ENCODE measurements at regions not wholly inside any gene's neighbourhood (a gene's known extent, or its start where the extent isn't known, plus 50 kb on each side); places are given as distances from the start of the nearest gene placed in this dataset.

DNA sequence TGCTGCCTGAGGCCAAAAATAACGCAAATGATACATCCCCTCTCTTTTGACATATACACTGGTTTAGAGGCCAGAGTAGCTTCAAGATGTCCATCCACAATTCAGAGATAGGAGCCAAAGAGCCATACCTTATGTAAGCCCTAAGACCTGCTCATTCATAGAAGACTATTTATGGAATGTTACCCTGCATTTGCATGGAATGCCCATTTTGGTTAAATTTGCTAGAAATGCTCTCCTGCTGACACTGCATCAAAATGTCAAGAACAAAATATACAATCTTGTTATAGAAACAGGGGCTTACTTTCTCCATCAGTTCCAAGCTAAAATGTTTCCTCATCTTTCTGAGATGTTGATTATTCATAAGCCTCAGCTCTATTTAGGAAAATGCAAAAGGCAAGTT is 183.3 kb upstream of the CDKN3 start:
- no peak for DNase-seq

DNA sequence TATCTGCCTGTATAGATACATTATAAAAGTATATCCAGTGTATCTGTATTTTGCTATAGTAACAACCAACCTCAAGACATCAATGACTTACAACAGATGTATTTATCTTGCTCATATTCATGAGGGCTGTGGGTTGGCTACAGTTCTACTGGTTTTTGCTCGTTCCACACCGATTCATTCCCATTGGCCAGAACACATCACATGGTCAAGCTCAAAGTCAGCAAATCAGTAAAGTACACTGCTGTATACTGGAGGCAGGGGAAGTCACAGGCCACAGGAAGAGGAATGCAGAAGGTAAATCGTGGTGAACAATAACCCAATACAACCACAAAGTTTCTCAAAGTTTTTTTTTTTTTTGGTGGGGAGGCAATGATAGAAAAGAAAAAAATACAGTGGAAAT is 180.0 kb upstream of the CDKN3 start:
- no peak for DNase-seq

DNA sequence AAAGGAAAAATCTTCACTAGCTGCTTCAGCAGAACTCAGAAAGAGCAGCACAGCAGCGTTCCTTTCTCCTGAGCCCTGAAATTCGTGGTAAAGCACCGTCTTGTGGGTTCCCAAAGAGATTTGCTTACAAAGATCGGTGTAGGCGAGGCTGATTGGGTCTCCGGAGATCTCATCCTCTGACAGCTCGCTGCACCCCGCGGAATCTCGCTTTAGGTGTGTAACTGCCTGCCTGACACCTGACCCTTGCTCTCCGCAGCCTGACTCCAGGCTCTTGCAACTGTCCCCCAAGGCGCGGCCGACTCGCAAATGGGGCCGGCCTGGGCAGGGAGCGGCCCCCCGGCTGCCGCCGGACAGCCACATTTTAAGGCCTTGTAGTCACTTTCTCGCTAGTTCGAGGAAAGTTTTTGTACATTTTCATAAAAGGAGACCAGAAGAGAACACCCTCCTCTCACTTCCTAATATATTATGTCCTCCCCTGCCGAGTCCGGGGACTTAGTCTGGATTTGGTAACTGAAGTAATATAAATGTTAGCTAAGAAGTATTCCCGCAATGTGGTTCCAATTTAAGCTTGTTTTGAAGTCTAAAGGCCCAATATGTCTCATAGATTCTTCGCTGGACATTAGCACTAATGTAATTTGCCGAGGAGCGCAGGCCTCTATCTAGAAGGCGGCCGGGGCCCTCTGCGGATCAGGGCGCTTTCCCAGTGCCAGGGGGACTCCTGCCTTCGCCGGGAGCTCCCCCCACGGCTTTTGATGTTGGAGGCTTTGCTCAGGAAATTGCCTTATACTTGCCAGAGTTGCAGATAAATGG is 177.3 kb upstream of the CDKN3 start:
- DNase-seq = no peak

DNA sequence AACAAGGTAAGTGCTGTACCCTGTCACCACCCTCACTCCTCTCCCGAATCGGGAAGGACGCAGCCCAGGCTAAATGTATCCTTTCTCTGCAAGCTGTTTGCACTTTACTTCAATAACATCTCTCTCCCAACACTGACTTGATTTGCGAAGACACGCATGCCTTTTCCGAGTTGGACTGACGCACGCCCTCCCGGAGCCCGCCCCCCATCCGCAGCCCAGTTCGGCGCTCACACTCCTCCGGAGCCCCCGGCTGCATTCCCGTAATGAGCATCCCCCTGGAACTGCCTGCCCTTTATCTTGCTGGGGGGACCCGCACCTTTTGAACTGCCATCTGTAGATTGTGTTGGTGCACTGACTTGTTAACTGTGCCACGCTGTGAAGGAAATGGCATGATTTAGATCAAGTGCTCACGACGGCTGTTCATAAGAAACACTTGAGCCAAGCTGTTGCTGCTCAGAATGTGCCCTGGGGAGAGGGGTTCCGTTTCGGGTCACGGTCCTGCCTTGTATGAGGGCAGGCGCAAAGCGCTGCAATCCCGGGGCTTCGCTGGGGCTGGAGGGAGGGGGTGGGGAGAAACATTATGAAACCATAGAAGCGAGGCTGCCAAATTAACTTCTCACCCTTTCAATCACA is 176.6 kb upstream of the CDKN3 start:
- no peak for DNase-seq

DNA sequence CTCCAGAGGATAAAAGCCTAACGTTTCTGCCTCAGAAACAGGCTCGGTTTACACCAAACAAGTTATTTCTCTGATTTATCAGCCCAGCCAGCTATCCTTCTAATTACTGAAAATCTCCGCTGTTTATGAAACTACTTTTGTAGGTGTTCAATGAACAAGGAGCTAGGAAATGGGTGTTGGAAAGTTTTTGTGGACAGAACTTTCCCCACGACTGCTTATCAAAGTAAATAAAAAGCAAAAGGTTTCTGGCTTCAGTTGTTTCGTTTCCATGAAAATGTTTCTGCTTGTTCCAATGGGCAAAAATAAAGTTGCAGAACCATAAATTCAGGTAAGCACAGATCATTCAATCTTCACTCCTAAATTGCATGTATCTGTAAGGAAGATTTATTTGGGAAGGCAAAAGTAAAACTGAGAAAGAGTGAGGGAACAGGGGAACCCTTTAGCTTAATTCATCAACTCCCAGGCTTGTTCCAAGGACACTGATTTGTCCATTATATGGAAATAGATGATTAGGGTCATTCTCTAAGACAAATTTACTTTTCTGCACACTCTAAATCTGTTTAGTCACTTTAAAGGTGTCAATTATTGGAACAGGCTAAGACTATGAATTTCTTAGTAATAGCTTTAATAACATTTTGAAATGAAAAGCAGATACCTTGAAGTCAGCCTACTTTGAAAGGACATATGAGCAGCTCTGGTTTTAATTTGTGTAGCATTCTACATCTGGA is 175.9 kb upstream of the CDKN3 start:
- DNase-seq = no peak

DNA sequence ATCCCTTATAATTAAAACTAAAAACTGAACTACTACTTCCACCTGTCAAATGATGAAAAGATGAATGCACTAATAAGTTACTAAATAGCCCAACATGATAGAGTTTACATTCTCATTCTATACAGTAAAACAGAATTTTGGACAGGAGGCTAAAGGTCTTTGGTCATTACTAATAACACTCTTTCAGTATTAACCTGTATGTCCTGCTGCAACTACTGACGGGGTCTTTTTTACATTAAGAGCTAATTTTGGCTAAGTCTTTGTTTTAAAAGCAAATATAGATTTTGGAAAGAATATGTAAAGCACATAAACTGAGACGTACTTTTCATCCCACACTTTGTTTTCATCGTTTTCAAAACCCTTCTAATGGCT is 175.4 kb upstream of the CDKN3 start:
- no peak for DNase-seq

DNA sequence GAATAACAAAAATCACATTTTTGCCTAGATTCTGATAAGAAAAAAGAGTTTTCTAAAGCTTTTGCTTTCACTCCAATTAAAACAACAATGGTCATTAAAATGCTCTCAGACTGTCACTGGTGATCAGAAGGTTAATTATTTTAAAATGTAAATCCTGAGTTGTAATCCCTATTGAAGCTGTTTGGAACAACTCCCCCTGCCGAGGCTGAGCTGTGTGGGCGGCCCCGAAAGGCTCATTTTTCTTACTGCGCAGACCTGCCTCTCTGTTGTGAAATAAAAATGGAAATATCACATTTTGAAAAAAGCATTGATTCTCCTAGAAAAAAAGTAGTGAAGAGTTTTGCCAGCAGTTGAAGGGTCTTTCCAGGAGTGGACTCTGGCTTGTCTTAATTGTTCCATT is 174.8 kb upstream of the CDKN3 start:
- DNase-seq = no peak

DNA sequence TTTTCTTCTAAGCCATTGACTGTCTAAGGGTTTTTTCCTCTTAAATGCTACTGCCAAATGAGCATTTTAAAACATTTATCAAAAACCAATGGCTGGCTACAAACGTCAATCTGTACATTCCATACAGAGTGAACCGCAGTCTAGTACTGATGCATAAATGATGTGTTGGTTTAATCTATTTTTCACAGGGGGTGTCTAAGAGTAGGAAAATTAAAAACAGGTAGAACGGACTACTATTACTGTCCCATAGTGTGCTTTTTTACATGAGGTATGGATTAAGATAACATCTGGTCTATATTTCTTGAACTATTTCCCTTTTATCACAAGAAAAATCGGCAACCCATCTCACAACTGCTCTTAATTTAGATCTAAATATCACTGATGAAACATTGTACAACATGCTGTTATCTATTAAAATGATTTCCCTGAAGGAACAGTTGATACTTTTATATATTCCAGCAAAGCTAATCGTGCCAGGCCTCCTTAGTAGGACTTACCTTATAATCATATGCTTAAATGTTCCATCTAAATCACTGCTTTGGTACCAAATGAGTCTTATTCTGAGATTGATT is 172.9 kb upstream of the CDKN3 start:
- DNase-seq = no peak

DNA sequence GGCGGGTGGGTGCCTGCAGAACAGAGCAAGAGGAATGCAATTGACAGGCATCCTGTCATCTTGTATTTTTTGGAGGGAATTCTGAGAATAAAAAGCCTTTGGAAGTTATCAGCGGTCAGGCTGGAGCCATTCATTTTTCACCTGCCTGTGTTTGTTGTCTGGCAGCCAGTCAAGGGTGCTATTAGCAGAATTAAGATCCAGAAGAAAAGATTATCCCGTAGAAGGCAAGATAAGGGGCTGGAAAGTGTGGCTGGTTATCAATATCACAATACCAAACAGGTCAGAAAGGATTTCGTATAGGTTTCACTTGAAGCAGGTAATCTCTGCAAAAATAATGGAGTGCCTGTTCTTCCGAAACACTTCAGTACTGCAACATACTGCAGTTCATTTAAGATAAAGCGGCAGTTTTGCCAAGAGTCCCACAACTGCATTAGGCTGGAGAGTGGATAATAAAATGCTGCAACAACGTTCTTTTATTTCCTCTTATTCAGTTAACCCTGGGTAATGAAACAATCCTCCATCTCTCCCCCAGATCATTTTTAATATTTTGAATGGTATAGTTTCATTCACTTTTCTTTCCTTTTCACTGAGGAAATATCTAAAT is 171.2 kb upstream of the CDKN3 start:
- DNase-seq = no peak

DNA sequence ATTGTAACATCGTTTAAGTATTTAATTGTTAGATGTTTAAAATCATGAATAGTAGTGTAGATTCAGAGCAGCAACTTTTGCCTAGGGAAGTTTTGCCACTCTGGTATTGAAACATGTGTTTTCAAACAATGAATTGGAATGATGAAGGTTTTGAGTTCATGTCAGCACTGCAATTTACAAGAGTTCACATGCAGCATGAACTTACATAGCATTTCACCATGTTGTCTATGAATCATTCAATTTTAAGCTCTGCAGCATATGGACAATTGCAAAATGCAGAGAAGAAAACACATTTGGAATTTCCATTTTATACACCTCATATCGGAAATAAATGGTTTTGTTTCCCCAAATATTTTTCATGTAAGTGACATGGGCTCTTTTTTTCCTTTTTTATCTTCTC is 170.7 kb upstream of the CDKN3 start:
- DNase-seq = no peak

DNA sequence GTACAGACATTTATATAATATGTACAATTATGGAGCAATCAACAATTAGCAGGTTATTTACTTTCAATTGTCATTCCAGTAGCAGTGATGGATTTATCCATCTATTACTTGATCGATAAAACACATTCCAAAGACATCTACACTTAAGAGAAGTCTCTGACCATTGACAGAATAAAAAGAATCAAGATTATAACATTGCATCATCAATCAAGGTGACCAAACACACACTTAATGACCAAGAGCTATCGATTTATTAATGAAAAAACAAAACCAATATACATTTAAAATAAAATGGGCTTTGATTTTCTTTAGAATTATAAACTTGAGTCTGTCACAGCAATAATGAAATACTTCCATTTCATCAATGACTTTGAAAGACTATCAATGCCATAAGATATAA is 170.2 kb upstream of the CDKN3 start:
- DNase-seq = no peak

DNA sequence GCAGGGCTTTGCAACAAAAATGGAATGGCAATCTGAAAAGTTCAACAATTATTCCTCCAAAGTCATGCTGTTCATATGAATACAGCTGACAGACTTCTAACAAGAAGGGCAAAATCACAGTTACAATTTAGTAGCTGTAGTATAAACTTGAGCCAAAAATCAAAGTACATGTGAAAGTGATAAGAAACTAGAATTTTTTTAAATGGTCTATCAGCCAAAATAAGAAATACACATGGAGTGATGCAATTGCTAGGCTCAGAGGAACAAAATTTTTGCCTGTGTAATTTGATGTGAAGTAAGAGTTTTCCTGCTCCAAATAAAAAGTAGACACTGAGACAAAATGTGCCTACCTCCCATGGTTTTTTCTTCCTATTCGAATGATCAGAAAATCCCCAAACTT is 167.7 kb upstream of the CDKN3 start:
- no peak for DNase-seq

DNA sequence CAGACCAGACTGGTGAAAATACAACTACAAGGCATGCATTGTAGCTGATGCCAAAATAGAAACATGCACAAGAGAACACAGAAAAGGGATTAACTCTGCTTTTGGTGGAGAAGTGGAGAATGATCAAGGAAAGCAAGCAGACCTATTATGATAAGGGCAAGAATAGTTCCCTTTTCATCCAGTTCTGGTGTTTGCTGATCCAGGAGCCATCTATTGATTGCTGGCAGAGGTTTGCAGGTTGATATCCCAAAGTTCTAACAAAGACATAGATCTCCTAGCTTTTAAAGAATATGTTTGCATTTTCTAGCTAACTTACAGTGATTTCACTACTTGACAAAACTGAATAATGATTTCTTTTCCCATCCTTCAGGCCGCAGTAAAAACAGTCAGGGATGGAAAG is 166.2 kb upstream of the CDKN3 start:
- DNase-seq = no peak

DNA sequence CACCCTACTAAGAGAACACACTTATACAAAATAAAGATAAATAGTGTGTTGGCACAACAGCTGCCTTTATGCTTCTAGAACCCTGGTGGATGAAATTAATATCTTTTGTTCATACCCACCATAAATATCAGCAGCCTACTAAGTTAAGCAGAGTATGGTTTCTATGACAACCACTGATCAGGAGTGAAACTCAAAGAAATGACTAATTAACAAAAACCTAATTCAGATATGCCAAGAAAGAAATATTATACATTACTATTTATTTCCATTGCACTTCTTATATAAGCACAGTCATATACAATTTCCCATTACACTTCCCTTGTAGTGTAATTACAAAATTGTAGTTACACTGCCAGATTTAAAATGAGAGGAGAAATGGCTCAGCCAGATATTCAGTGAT is 164.1 kb upstream of the CDKN3 start:
- DNase-seq = no peak

DNA sequence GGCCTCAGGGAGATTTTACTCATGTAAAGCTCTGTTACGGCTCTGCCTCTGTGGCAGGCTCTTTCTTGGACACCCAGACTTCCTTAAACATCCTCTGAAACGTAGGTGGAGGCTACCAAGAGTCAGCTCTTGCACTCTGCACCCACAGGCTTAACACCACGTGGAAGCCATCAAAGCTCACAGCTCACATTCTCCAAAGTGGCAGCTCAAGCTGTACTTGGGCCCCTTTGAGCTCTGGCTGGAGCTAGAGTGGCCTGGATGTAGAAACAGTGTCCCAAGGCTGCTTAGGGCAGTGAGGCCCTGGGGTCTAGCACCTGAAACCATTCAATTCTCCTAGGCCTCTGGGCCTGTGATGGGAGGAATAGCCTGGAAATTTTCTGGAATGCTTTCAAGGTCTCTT is 155.3 kb upstream of the CDKN3 start:
- no peak for DNase-seq

DNA sequence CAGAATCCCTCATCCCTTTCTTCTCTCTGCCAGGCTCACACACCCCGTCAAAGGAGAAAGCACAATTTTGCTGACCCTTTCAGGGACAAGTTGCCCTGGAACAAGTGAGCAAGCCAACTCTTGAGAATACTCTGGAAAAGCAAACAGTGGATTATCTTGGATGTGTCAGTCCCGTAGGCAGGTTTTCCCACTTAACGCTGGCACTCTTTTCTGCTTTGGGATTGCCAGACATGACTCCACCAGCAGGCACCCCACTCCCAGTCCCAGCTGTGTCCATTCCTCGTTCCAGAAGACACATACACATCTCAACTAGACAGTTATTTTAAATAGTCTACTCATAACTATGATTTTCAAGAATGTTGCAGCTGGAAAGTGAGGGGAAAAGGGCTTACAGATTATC is 145.5 kb upstream of the CDKN3 start:
- DNase-seq = no peak

DNA sequence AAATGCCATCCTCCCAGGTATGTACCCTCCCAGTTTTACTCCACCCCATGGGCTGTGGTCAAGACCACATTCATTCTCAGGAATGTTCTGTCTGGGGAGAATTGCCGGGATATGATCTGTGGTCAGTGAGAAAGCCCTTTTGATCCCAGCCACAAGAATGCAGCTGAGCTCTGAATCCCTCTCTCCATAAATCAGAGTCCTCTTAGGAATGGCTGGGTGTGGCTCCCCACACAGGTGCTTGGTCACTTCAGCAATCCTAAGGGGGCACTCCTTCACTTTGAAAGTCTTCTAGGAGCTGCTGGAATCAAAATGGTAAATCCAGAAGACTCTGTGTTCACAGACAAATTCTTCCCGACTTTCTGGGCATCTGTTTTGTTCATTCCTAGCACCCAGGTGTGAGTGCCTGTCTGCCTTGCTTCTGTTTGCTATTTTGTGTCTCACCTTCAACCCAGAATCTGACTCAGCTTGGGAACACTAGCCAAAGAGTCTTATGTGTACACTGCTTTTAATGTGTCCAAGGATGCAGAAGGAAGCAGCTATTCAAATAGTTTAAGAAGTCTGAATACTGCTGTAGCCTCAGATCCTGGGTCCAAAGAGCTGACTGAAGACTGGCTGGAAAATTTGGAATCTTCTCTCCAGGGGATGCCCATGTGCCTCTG is 144.6 kb upstream of the CDKN3 start:
- no peak for DNase-seq

DNA sequence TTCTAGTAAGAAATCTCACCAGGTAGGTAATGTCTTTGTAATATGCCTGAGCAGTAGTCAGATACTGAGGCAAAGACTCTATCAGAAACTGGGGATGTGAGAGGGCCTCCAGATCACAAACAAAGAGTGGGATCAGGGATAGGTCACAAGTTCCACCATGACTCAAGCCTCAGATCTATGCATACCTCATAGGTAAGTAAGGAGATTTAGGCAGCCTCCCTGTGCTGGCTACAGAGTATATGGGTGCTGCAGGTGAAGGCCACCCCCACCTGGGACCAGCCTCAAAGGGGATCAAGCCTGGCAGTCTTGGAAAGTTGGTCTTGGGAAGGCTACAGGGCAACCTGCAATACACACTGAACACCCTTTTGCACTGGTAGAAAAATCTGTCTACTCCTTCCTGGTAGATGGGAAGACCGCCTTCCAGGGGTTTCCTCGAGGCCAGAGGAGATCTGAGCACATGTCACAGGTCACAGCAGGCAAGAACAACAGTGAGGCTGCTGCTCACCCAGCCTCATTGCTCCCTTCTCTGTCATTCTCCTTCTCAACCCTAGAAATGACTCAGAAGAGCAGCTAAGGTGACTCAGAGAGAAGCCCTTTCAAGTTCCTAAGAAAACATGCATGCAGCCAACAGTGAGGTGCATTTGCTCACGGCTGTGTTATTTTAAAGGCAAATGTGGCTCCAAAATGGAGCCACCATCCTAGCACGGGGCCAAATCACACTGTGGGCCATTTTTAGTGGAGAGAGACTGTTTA is 143.4 kb upstream of the CDKN3 start:
- peak in 1 of 2 donors; percentile 5 for DNase-seq

DNA sequence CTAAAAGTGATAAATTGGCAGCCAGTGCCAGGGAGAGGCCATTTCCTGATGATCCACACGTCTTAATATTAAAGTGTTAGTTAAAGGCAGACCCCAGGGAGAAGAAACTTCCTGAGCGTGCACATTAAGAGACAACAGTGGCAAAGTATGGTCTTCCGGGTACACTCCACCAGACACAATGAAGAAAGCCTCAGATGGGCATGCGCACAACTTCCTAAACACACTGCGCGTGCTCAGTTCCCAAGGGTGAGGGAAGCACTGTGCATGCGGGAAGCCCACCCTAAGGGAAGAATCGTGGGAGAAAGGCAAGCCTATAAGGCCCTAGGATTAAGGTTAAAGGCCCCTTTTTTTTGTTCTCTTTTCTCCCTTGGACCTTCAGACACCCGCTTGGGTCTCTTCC is 140.7 kb upstream of the CDKN3 start:
- DNase-seq = no peak

DNA sequence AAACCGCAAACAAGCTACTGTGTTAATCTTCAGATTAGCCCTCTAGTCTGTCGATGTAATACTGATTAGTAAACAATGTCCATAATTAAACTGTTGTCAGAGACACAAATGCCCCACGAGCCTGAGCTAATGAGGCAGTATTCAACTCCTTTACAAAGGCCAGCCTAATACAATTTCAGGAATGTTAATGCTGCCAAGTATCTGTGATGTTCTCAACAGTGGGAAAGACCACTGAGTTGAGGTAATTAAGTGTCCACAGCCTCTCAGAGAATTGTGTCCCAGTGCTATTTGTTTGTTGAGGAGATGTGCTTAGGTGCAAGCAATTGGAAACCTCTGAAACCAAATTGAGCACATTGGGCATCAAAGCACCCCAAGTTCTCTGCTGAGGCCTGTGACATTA is 139.4 kb upstream of the CDKN3 start:
- DNase-seq = no peak

DNA sequence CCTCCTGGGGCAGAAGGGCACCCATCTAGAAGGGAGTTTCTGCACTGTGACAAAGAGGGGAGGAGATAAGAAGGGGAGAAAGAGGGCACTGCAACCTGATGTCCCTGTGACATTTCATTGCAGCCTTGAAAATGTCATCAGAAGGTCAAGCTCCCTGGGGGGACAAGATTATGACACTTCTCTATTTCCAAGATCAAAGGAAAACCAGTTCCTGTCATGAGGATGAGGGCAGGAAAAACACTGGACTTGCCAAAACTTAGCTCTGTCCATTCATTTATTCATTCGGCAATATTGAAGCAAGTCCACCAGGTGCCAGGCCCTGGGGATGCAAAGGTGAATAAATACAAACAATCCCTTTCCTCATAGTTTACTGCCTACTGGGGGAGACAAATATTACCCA is 138.4 kb upstream of the CDKN3 start:
- DNase-seq = no peak

DNA sequence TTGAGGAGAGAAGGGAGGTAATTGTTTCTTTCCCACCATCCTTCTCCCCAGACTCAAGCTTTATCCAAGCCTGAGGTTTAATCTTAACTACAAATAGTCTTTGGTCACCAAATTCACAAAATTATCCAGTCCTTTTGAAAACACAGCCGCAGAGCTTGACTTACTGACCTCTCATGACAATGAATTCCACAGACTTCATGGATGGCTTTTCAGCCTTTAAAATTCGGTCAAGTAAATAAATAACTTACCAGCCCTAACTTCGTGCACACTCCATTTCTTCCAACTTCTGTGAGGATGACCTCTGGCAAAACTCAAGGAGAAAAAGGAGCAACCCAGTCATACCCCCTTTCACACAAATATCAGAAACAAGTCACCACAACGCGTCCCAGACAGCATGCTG is 137.0 kb upstream of the CDKN3 start:
- DNase-seq = no peak

Data from stimulated activated CD4-positive, alpha-beta T cell treated with anti-CD3 and anti-CD28 coated beads, Interleukin-2, amount 100 ng/mL, for 24 hours (primary cell).